ENCODE measurements at regions not wholly inside any gene's neighbourhood (a gene's known extent, or its start where the extent isn't known, plus 50 kb on each side); places are given as distances from the start of the nearest gene placed in this dataset.

- TF ChIP-seq EP300 (IDR thresholded peaks at IDR 0.05; ENCODE audit: borderline replicate concordance in 1 of 2, low read depth in 1 of 2, low read length in 1 of 2), result no peak
- TF ChIP-seq MAX (IDR thresholded peaks at IDR 0.05; ENCODE audit: low read depth), result no peak
- no peak for TF ChIP-seq CTCF (IDR thresholded peaks at IDR 0.05)
- no peak for TF ChIP-seq RCOR1 (IDR thresholded peaks at IDR 0.05; ENCODE audit: low read length)
- TF ChIP-seq USF1 (IDR thresholded peaks at IDR 0.05; ENCODE audit: borderline replicate concordance, low read depth), result no peak
- no peak for TF ChIP-seq POLR2AphosphoS5 (IDR thresholded peaks at IDR 0.05; ENCODE audit: low read depth, low read length)
- TF ChIP-seq YY1 (IDR thresholded peaks at IDR 0.05; ENCODE audit: low read depth), result no peak
- no peak for TF ChIP-seq JUND (IDR thresholded peaks at IDR 0.05)
- TF ChIP-seq SMC3 (IDR thresholded peaks at IDR 0.05; ENCODE audit: low read depth, low read length), result no peak
- no peak for TF ChIP-seq TAF1 (IDR thresholded peaks at IDR 0.05; ENCODE audit: borderline replicate concordance, low read depth, low read length)
Observed at GRCh38 chr4:123866796-123867195, 470.2 kb downstream of the SPRY1 start.

Data from SK-N-SH (cell line).